NCI-H748 (cell line): ENCODE measurements at regions not wholly inside any gene's neighbourhood (a gene's known extent, or its start where the extent isn't known, plus 50 kb on each side); places are given as distances from the start of the nearest gene placed in this dataset.

ENCODE experiments used
- DNase-seq: peaks from one replicate; lab custom pipeline; 2025; ENCODE audit not compliant: unreplicated experiment; lab: John Stamatoyannopoulos, UW

DNA sequence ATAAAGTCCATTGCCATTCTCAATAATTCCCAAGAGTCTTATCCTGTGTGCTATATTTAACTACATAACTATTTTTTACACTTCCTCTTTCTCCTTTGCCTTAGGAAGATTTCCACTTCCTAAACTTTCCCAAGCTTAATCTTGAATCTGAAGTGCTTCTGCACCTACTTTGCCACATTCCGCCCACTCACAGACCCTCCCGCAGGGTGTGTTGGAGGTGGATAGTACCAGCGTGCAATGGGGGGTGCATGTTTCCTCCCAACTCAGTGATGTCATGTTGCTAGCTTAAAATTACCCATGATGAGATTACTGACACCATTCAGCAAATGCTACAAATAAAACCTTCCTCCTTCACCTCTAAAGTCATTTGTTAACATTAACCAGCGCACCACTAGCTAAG is 460.2 kb downstream of the NR2F1-AS1 start:
- no peak for DNase-seq

DNA sequence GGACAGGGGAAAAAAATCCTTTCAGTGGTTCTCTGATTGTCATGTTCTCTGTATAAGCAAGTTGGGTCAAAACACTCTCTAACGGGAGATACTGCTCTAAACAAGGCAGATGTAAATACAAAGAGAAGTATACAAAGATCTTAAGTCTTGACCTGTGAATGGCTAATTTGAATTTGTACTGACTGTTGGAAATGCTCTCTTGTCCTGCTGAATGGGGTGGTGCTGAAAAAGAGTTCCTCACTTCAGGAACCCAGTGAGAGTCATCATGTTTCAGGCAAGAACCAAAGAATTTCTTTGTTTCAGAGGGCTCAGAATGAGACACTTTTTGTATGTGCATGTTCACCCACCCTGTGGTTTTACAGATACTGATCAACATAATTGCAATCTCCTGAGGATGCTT is 461.0 kb downstream of the NR2F1-AS1 start:
- DNase-seq, result no peak

DNA sequence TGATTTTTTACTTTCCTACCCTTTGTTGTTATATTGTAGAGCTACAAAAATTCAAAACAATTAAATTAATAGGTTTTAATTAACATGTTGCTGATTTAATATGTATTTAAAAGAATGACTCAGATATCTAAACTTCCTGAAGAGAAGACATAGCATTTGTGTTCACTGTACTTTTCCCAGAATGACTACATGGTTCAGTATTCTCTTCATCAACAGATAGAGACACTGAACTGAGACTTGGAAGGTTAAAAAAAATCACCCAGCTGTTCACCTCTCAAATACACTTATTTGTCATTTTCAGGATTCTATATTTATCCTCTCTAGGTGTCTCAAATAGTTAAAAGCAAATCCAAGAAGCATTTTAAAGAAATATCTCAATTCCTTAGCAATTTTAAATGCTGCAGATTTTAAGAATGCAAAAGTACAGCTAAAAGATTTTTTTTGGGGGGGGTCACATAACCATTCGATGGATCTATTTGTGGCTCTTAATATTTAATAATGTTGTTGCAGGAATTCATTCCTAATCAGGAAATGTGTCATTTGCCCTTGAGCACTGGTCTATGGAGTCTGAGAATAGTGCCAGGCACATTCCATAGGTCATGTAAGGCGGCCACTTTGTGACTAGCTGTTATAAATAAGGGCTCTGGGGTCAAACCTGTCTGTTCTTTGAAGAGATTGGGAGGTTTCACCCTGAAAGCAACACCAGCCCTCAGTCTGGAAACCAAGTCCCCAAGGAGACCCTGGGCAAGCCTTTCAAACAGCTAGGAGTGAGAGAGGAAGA is 463.1 kb downstream of the NR2F1-AS1 start:
- DNase-seq, result no peak

DNA sequence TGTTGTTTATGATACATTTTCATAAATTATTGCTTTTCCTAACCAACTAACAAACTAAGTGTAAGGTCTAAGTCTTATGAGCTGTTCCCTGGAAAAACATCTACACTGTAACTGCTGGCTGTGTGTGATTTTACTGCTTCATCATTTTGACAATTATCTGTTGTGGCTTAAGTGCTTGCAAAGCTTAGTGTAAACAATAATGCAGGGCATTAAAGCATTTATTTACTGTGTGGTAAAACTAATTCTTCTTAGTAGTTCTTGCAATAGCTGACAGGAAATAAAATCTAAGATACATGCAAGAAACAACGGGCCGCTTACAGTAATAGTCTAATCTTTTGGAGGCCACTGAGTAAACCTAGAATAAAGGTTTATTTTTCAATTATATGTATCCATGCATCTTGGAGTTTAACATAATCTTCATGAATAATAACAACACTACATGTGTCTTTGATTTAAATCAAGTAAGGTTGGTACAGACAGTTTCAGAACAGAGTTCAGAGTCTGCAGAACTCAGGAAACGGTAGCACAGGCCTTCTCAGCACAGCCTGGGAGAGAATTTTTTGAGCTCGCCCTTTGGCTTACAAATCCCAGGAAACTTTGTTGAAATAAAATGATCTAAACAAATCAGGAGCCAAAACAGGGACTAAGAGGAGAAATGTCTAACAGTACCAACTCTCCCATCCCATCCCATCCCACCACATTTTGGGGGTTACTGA is 473.1 kb downstream of the NR2F1-AS1 start:
- peak; percentile 44 for DNase-seq

DNA sequence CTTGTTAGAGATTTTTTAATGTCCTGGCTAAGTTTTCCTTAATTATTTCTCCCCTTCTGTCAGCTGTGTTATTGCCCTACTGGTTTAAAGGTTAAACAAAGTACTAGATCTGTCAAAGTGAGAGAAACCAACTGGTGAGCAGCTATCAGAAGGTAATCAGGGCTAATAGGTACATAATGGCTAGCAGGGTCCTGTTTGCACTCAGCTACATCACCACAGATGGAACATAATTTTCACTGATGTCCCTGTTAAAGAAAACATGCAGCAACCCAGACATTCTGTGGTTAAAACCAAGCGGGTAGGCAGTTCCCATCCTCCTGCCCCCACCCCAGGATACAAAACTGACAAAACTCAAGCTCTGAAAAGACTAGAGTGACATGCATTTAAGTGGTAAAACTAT is 473.9 kb downstream of the NR2F1-AS1 start:
- DNase-seq, result peak; percentile 53

DNA sequence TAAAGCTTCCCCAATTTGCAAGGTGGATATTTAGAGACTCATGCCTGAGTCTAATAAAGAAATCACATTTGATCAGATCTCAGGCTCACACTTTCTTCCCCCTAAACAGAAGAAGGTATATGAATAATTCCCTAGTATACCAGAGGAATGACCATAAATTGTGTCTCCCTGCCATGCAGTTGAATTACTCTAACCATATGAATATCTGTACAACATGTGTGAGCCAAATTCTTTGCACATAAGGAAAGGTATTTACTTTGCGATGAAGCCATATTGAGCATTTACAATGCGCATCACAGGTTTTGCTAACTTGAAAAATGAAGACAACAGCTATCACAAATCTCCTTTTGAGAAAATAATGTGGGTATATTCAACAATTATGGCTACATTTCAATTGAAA is 479.4 kb downstream of the NR2F1-AS1 start:
- no peak for DNase-seq

DNA sequence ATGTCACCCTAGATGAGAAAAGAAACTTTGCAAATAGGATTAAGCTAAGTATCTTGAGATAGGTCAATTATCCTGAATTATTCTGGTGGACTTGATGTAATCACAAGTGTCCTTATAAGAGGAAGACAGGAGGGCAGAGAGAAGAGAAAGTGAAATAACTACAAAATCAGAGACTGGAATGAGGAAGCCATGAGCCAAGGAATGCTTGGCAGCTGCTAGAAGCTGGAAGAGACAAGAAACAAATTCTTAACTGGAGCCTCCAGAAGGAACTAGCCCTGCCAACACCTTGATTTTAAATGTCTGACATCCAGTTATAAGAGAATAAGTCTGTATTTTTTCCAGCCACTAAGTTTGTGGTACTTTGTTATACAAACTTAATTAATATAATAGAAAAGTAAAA is 480.0 kb downstream of the NR2F1-AS1 start:
- no peak for DNase-seq

DNA sequence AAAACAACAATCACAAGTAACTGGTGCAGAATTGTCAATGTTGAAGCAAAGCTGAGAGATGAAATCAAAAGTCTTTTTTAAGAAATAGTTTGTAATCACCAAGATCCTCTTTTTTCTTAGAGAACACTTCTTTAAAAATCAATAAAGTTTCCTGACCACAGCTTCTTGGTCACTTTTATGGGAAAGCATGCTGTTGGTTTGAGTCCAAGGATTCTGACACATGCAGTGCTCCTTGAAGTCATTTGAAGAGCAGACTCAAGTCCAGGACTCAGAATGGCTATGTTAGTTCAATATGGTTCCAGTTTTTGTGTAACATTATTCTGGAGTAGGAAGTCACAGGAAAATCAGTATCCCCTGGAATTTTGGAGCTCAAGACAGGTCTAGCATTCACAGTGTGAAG is 480.6 kb downstream of the NR2F1-AS1 start:
- DNase-seq, result no peak

DNA sequence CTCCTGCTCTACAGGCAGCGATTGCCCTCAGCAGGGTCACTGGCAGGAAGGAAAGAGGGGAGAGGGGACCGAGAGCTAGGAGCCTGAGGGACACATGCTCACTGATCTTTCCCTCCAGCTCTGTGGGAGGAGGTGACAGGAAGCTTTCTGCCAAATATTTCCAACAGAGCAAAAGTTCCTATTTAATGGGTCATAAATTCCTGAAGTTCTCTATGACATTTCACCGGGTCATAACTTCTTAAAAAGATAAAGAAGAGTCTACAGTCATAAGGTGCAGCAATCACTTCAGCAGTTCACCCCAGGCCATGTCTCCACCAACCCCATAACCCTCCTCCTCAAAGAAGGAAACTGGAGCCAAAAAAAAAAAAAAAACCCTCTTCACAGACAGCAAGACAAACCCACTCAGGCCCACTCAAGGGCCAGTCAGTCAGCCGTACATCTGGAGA is 481.1 kb downstream of the NR2F1-AS1 start:
- no peak for DNase-seq

DNA sequence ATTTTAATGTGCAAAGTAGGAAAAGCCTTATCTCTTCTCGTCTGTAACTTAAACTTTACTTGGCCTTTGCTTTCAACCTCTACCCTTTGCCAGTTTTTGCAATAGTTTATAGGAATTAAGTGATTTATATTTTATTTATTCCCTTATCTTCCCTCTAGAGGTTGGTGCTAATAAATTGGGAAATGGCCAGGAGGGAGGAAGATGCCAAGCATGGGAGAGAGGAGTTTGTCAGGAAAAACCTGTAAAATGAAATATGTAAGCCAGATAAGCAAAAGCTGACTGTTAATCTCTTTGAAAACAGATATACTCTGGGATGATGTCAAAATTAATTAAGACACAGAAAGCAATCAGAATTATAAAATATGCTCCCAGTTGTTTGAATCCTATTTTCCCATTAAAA is 484.5 kb downstream of the NR2F1-AS1 start:
- DNase-seq, result no peak

DNA sequence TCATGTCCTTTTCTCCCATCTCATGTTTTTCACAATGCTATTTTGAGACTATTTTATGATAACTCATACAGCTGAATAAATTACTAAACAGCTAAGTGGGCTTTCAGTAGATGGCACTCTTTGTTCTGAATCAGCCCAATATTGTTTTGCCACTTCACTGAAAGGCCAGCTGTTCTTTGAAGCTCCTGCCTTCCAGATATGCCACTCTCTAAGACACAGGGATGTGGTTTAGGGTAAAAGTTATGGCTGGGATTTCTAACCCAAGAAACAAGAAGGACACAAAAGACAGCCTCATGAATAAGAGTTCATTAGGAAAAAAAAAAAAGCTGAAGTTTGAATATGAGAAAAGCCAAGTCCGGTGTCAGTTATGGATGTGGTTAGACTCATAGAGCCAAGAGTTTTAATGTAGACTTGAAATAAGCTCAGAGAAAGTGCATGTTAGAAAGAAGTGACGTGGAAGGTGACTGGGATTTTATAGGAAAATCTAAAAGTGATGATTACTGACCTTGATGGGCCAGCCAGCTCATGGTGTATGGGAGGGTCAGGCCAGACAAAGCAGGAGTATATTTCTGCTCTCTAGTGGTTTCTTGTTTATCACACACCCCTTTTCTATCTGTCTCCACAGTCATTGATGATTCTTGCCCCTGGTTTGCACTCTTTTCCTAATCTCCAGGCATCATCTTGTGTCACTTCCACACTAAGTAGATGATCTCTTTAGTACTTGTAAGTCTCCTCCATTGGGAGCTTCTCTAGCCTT is 488.5 kb downstream of the NR2F1-AS1 start:
- peak; percentile 54 for DNase-seq

DNA sequence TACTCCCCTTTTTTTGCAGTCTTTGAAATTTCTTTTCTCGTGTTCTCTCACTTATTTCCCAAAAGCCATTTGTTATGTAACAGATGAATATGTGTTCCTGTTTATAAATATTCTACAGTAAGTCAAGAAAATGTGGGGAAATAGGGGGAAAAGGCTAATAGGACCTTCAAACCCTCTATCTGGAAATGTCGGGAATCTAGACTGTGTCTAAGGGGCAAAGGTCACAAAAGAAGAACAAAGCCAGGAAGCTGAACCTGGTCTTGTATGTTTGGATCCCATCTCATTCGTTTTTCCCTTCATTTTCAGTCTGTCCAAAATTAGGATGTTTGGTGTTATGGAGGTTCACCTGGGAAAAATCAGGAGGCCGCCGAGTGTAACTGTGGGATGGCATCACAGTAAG is 490.3 kb downstream of the NR2F1-AS1 start:
- no peak for DNase-seq

DNA sequence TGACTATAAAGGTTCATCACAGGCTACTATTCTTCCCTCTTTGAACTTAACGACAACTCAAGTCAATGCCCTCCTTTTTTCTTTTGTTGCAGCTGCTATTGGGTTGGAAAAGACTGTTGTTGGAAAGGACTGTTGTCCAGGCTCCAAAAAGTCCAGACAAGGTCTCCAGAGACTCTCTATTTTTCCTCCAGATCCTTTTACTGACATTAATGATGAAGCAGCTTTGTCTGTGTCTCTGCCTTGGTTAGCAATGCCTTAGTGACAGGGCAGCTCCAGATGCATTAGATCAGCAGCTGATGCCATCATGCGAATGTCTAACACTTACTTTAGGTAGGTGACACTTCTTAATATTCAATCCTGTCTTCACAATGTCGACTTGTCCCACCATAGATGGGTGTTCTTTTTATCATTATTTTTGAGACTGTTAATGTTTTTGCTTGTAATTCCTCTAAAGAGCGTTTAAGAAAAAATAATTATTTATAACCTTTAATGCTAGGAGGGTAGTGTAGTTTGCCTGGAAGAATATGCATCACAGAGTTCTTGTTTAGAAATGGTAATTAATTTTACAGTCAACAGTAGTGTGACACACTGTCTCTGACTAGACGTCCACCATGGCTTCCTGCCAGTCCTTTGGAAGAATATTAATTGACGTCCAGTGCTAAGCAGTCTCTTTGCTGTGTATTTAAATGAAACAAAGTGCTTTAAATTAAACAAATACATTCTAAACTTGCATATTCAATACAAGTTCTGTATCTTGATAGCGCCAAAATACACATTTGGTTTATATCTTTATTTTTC is 492.2 kb downstream of the NR2F1-AS1 start:
- DNase-seq, result no peak

DNA sequence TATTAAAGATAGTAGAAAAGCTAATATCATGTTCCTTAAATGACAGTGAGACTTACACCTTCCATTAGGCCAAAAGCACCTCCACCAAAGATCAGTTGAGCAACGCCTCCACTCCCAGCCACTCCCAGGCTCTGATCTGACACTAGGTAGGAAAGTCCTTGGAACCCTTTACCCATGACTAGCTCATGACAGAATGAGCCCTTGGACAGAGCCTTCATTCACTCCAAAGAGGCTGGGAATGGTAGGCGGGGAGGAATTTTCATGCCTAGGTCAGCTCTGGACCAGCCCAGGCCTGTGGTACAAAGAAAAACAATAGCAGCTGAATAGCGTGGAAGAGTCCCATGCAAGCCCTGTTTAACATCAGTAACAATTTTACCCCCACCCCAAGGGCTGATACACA is 493.7 kb downstream of the NR2F1-AS1 start:
- no peak for DNase-seq

DNA sequence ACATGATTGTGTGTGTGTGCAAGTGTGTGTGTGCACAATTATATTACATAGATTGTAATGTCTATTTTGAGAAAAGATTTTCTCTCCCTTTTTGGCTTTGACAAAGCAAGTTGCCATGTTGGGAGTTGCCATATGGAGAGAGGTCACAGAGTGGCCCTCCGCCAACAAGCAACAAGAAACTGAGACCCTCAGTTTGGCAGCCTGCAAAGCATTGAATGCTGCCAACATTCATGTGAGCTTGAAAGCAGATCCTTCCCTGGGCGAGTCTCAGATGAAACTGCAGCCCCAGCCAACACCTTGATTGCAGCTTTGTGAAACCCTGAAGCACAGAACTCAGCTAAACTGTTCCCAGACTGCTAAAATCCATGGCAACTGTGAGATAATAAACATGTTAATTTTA is 498.0 kb downstream of the NR2F1-AS1 start:
- no peak for DNase-seq

DNA sequence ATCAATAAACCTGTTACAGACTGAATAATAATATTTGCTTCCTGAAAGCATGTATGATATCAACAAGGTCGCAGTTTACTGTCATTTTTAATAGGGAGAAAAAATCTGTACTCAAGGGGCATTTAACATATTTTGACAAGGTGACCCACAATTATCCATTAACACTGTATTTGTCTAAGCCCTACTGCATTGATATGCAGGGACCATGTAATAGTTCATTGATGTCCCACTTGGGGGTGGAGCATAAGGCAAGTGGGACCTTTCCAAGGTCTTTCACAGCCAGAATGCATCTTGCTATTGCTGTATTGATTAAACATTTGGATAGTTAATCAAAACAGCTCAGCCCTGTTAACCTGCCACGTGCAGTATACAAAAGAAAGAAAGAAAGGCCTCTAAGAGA is 502.0 kb downstream of the NR2F1-AS1 start:
- DNase-seq, result no peak

DNA sequence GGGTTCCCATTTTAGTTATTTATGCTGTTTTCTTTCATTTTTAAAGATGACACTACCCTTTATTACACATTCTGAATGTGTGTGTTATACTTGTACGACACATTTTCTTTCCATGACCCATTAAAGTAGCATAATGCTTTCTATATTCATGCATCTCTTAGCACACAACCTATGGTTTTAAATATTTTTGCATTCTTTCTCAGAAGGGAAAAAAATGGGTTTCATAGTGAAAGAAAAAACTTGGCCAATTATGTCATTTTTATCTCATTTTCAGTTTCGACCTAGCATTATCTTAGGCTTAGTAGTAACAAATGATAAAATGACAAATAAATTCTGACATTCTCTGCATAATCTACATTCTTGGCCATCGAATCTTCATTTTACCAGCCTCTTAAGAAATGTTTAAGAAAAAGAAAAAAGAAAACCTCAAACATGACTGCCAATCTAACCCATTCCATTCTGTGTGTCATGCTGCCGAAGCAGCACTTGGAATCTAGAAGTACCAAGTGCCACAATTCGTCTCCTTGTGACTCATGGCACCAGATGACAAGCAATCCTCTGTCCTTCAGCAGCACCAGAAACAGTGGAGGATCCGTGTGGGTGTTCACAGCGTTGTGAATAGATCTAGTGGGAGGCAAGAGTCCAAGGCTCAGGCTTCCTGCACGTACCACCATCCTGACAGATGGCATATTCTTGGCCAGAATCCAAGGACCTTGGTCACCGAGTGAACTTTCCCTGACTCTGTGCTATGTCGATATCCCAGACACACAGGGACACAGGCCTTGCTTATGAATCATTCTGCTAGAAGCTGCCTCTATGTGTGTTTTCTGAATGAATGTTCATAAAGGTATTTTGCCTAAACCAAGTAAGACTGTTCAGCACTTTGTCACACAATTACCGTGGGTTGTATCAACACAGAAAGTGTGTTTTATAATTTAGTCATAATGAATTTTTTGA is 502.7 kb downstream of the NR2F1-AS1 start:
- DNase-seq, result no peak

DNA sequence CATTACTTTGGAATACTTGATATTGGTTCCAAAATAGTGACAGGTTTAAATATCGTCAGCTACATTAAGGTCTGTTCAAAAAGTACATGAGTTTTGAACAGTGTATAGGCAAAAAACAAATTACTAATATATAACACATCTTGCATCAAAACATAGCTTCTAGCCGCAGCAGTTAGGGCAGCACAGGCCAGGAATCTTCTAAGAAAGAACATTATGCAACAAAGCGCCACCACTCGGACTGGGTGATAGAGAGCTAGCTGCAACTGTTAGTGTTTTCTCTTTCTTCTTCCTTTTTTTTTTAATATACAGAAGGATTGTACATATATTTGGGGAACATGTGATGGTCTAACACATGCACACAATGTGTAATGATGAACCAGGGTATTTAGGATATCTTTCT is 504.5 kb downstream of the NR2F1-AS1 start:
- no peak for DNase-seq

DNA sequence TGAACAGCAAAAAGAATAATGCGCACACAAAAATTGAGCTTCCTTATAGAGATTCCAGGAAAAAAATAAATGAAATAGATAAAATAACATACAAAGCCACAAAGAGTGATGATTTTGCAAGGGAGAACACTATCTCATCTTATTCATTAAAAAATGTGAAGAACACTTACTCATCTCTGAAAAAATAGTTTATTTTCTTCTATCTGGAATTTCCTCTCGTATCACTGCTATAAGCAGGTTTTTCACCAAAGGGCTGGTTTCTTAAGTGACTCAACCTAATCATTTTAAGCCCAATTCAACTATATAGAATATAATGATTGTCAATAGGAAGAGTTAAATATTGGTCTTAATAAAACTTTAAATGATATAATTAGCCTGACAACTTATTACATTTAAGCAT is 504.9 kb downstream of the NR2F1-AS1 start:
- DNase-seq, result no peak

DNA sequence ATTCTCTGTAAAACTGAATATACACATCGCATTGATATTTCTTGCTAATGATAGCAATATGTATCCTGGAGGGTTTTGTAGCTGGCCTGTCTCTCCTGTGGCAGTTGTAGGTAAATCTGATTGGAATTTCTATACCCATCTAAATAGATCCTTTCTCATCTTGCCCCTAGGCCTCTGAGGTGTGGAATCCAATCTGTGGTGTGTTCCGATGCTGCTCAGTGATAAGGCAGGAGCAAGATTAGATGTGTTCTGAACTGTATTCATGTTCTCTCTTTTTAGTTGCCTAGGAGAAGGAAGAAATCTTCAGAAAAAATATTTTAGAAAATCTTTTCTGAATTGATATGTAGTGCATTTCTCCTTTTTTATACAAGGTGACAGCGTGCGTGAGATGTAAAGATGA is 507.5 kb downstream of the NR2F1-AS1 start:
- no peak for DNase-seq
